GM23338 (cell line): ENCODE measurements at regions not wholly inside any gene's neighbourhood (a gene's known extent, or its start where the extent isn't known, plus 50 kb on each side); places are given as distances from the start of the nearest gene placed in this dataset.
A peak's percentile ranks its signal among the peaks of the same experiment; 100 is the strongest.

Source experiments
- CTCF ChIP-seq, 2 experiments: fragments of 200-600 bp in 1 of 2; sonication (generic) in 1 of 2; conservative IDR thresholded peaks; 2 replicates each; pipeline versions ENCODE4 v1.5.1 to v1.6.1; 2016 to 2017; ENCODE audit warnings: antibody characterized with exemption in 2 of 2, low read depth in 2 of 2, mild to moderate bottlenecking in 2 of 2, moderate library complexity in 1 of 2
- POLR2AphosphoS5 ChIP-seq: IDR thresholded peaks from 2 replicates; pipeline ENCODE4 v1.6.1; 2016; ENCODE audit warnings: antibody characterized with exemption, low read depth

GRCh38 chr3:124453189-124453588 lies 277.1 kb upstream of the UMPS start:
- peak in 1 of 2 experiments; percentile 17; a peak in 1 of 4 replicates for TF ChIP-seq CTCF (conservative IDR thresholded peaks at IDR 0.05; ENCODE audit: low read depth in 2 of 2)
- TF ChIP-seq POLR2AphosphoS5, result no peak
